Neural progenitor cell (in vitro differentiated cells): ENCODE measurements at regions not wholly inside any gene's neighbourhood (a gene's known extent, or its start where the extent isn't known, plus 50 kb on each side); places are given as distances from the start of the nearest gene placed in this dataset.
"Not testable (repeated sequence)": the region's sequence is repeated elsewhere in the genome, so short reads cannot be mapped to it uniquely, and the experiment has no call there.

Experiments
- EZH2 ChIP-seq: fragments of 200-600 bp; sonication (generic); IDR thresholded peaks from 2 replicates; pipeline ENCODE4 v1.6.1; 2017; ENCODE audit warnings: antibody characterized with exemption, mild to moderate bottlenecking, moderate library complexity
- TF ChIP-seq, protein P1 (sequence below): fragments of 200-600 bp; sonication (generic); IDR thresholded peaks from 2 replicates; pipeline ENCODE4 v1.5.1; 2017; ENCODE audit warnings: antibody characterized with exemption, mild to moderate bottlenecking

DNA sequence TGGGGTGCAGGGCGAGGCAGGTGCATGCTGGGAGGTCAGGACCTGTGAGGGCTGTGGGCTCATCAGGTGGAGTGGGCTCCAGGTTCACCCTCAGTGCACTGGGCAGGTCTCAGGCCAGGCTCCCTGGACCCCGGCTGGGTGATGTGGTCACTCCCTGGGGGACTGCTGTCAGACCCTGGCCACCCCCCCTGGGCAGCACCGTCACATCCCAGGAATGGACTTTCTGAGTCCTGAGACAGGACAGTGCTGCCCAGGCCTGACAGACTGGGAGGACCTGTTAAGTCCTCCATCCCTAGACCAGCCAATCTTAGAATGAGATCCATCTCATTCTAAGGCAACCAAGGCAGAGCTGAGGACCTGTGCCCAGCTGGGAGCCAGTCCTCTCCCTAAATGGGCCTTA is 227.2 kb downstream of the CWH43 start:
- TF ChIP-seq, protein P1, sequence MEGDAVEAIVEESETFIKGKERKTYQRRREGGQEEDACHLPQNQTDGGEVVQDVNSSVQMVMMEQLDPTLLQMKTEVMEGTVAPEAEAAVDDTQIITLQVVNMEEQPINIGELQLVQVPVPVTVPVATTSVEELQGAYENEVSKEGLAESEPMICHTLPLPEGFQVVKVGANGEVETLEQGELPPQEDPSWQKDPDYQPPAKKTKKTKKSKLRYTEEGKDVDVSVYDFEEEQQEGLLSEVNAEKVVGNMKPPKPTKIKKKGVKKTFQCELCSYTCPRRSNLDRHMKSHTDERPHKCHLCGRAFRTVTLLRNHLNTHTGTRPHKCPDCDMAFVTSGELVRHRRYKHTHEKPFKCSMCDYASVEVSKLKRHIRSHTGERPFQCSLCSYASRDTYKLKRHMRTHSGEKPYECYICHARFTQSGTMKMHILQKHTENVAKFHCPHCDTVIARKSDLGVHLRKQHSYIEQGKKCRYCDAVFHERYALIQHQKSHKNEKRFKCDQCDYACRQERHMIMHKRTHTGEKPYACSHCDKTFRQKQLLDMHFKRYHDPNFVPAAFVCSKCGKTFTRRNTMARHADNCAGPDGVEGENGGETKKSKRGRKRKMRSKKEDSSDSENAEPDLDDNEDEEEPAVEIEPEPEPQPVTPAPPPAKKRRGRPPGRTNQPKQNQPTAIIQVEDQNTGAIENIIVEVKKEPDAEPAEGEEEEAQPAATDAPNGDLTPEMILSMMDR = not testable (repeated sequence)
- TF ChIP-seq EZH2 = not testable (repeated sequence)
